ENCODE measurements at regions not wholly inside any gene's neighbourhood (a gene's known extent, or its start where the extent isn't known, plus 50 kb on each side); places are given as distances from the start of the nearest gene placed in this dataset.
"Not testable (repeated sequence)": the region's sequence is repeated elsewhere in the genome, so short reads cannot be mapped to it uniquely, and the experiment has no call there.

DNA sequence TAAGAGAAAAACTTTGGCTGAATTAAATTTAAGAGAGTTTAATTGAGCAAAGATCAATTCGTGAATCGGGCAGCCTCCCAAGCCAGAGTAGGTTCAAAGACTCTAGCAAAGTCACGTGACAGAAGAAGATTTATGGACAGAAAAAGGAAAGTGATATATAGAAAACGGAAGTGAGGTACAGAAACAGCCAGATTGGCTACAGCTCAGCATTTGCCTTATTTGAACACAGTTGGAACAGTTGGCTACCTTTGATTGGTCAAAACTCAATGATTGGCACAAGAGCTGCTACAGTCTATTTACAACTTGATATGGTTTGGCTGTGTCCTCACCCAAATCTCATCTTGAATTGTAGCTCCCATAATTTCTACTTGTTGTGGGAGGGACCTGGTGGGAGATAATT is 102.6 kb downstream of the PLG start:
- Mint-ChIP-seq H3K4me3 (no peak overlapping the region), H3K9me3 (peaks cover 9% of the 10 kb centered on the region), H3K27me3 (ENCODE audit: low read depth) (peaks cover 5% of the 10 kb centered on the region), H3K36me3 (ENCODE audit: insufficient read depth) (no peaks in the 10 kb centered on the region), H3K4me1 (ENCODE audit: low read depth) (no peaks in the 10 kb centered on the region)
- DNase-seq (no peak), ATAC-seq (no peak)

DNA sequence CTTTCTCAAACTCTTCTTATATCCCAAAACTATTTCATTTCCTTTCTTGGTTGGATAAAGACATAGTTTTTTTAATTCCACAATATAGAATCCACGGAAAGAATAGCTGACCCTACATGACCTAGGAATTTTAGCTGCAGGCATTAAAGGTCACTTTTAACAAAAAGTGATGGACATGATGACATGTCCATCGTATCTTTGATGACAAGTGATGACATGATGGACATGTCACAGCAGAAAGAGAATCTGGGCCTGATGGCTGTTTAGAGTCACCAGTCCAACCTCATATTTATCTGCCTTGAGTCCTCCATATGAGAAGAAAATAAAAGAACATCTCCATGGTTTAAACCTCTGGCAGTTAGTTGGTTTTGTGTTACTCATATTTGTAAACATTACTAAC is 106.2 kb downstream of the PLG start:
- DNase-seq (no peak), ATAC-seq (no peak)
- Mint-ChIP-seq H3K4me1 (ENCODE audit: low read depth) (no peaks in the 10 kb centered on the region), H3K9me3 (peaks cover 6% of the 10 kb centered on the region), H3K36me3 (ENCODE audit: insufficient read depth) (no peaks in the 10 kb centered on the region), H3K27me3 (ENCODE audit: low read depth) (peaks cover 2% of the 10 kb centered on the region), H3K4me3 (no peak overlapping the region)

DNA sequence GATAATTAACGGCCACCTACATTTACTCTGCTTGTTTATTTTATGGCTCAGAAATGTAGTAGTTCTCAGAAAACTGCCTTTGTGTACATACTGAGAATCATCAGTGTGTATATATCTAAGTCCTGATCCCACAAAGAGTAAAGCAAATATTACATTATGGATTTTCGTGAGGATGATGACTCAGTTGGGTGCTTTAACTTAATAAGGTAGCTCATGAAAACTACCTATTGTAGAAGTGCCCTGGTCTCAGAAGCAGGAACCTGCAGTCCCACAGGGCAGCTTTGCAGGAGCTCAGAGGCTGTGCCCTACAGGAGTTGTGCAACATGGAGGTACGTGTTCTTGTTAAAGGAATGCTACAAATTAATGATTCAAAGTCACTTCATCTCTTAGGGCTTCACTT is 108.2 kb downstream of the PLG start:
- H3K9me3 Mint-ChIP-seq, result peaks cover 6% of the 10 kb centered on the region
- DNase-seq, result no peak
- H3K4me3 Mint-ChIP-seq, result no peak overlapping the region
- ATAC-seq, result no peak
- peaks cover 2% of the 10 kb centered on the region for H3K27me3 Mint-ChIP-seq (ENCODE audit: low read depth)
- H3K4me1 Mint-ChIP-seq (ENCODE audit: low read depth), result no peaks in the 10 kb centered on the region
- H3K36me3 Mint-ChIP-seq (ENCODE audit: insufficient read depth), result no peaks in the 10 kb centered on the region

GRCh38 chr6:160812097-160812496 is 110.1 kb downstream of the PLG start:
- Mint-ChIP-seq H3K9me3 (no peaks in the 10 kb centered on the region), H3K27me3 (ENCODE audit: low read depth) (peaks cover 4% of the 10 kb centered on the region), H3K36me3 (ENCODE audit: insufficient read depth) (no peaks in the 10 kb centered on the region), H3K4me1 (ENCODE audit: low read depth) (no peaks in the 10 kb centered on the region), H3K4me3 (no peak overlapping the region)
- no peak for DNase-seq
- ATAC-seq, result no peak

DNA sequence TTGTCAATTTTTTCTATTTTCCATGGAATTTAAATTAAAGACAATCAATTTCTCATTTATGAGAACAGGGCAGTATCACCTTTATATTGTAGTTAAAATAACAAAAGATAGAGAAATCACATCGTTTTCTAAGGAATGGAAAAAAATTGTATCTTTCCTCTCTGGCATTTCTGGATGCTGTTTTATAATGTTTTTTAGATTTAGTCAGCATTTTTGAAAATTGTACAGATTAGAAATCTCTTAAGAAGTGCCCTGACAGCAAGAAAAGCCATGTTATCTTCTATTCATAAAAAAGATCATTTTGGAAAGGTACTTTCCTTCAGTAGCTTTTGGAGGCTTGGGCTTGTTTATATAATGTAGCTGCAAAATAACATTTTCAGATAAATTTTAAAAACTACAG is 116.9 kb downstream of the PLG start:
- ATAC-seq (no peak), DNase-seq (no peak)
- Mint-ChIP-seq H3K4me1 (ENCODE audit: low read depth) (no peaks in the 10 kb centered on the region), H3K9me3 (peaks cover 9% of the 10 kb centered on the region), H3K36me3 (ENCODE audit: insufficient read depth) (no peaks in the 10 kb centered on the region), H3K27me3 (ENCODE audit: low read depth) (peaks cover 5% of the 10 kb centered on the region), H3K4me3 (no peak overlapping the region)

GRCh38 chr6:160820661-160821060 is 118.6 kb downstream of the PLG start:
- not testable (repeated sequence) for H3K4me3 Mint-ChIP-seq; DNase-seq; H3K36me3 Mint-ChIP-seq (ENCODE audit: insufficient read depth); H3K4me1 Mint-ChIP-seq (ENCODE audit: low read depth); ATAC-seq; H3K27me3 Mint-ChIP-seq (ENCODE audit: low read depth); H3K9me3 Mint-ChIP-seq

- Mint-ChIP-seq H3K4me3 (no peak overlapping the region), H3K27me3 (ENCODE audit: low read depth) (peaks cover under 1% of the 10 kb centered on the region), H3K9me3 (no peaks in the 10 kb centered on the region), H3K4me1 (ENCODE audit: low read depth) (no peaks in the 10 kb centered on the region), H3K36me3 (ENCODE audit: insufficient read depth) (no peaks in the 10 kb centered on the region)
- ATAC-seq (no peak), DNase-seq (no peak)
Observed at GRCh38 chr6:160831739-160832138, 129.7 kb downstream of the PLG start.

- no peaks in the 10 kb centered on the region for H3K4me1 Mint-ChIP-seq (ENCODE audit: low read depth)
- no peaks in the 10 kb centered on the region for H3K36me3 Mint-ChIP-seq (ENCODE audit: insufficient read depth)
- ATAC-seq (no peak), DNase-seq (no peak)
- H3K27me3 Mint-ChIP-seq (ENCODE audit: low read depth), result peaks cover 2% of the 10 kb centered on the region
- no peaks in the 10 kb centered on the region for H3K9me3 Mint-ChIP-seq
- H3K4me3 Mint-ChIP-seq, result no peak overlapping the region
Observed at GRCh38 chr6:160832422-160832821, 130.4 kb downstream of the PLG start.

DNA sequence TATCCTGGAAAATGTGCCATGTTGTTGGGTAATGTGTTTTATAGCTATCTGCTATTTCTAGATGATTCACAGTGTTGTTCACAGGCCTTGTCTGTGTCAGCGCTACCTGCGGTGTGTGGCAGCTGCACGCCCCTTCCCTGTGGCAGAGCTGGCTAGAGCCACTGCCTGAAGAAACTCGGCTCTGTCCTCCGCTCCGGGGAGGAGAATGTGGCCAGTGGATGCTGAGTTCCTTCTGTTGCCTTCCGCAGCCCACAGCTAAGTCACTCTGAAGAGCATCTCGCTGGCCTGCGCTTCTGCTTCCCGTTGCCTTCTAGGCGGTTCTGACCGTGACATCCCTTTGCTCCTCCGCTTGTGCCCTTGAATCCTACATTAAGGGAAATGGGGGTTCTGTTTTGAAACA is 135.1 kb downstream of the PLG start:
- H3K27me3 Mint-ChIP-seq (ENCODE audit: low read depth), result peaks cover 2% of the 10 kb centered on the region
- no peak for DNase-seq
- H3K4me1 Mint-ChIP-seq (ENCODE audit: low read depth), result no peaks in the 10 kb centered on the region
- H3K4me3 Mint-ChIP-seq, result no peak overlapping the region
- H3K9me3 Mint-ChIP-seq, result no peaks in the 10 kb centered on the region
- H3K36me3 Mint-ChIP-seq (ENCODE audit: insufficient read depth), result no peaks in the 10 kb centered on the region
- no peak for ATAC-seq

DNA sequence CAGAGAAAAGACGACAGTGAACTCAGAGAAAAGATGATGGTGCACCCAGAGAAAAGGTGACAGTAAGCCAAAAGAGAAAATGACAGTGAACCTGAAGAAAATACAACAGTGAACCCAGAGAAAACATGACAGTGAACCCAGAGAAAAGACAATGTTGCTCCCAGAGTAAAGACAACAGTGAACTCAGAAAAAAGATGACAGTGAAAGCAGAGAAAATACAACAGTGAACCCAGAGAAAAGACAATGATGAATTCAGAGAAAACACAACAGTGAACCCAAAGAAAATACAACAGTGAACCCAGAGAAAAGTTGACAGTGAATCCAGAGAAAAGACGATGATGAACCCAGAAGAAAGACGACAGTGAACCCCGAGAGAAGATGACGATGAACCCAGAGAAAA is 140.5 kb upstream of the MAP3K4 start:
- no peaks in the 10 kb centered on the region for H3K9me3 Mint-ChIP-seq
- H3K4me1 Mint-ChIP-seq (ENCODE audit: low read depth), result no peaks in the 10 kb centered on the region
- no peak for ATAC-seq
- H3K27me3 Mint-ChIP-seq (ENCODE audit: low read depth), result no peaks in the 10 kb centered on the region
- H3K36me3 Mint-ChIP-seq (ENCODE audit: insufficient read depth), result no peaks in the 10 kb centered on the region
- no peak overlapping the region for H3K4me3 Mint-ChIP-seq
- no peak for DNase-seq

DNA sequence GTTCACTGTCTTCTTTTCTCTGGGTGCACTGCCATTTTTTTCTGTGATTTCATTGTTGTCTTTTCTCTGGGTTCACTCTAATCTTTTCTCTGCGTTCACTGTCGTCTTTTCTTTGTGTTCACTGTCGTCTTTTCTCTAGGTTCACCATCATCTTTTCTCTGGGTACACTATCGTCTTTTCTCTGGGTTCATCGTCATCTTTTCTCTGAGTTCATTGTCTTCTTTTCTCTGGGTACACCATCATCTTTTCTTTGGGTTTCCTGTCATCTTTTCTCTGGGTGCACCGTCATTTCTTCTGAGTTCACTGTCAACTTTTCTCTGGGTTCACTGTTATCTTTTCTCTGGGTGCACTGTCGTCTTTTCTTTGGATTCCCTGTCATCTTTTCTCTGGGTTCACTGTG is 137.6 kb upstream of the MAP3K4 start:
- Mint-ChIP-seq H3K4me3 (no peak overlapping the region), H3K27me3 (ENCODE audit: low read depth) (no peaks in the 10 kb centered on the region), H3K36me3 (ENCODE audit: insufficient read depth) (no peaks in the 10 kb centered on the region), H3K4me1 (ENCODE audit: low read depth) (no peaks in the 10 kb centered on the region), H3K9me3 (no peaks in the 10 kb centered on the region)
- DNase-seq, result no peak
- no peak for ATAC-seq

DNA sequence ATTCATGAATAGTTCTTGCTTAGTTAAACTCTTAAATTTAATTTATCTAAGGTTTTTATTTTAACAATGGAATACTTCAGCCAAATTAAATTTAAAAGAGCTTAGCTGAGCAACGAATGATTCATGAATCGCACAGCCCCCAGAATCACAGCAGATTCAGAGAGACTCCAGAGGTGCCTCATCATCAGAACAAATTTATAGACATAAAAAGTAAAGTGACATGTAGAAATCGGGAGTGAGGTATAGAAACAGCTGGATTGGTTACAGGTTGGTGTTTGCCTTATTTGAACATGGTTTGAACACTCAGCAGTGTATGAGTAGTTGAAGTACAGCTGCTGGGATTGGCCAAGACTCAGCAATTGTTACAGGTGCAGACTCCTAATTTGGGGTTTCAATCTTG is 132.7 kb upstream of the MAP3K4 start:
- H3K4me3 Mint-ChIP-seq, result no peak overlapping the region
- DNase-seq, result no peak
- no peaks in the 10 kb centered on the region for H3K27me3 Mint-ChIP-seq (ENCODE audit: low read depth)
- H3K4me1 Mint-ChIP-seq (ENCODE audit: low read depth), result no peaks in the 10 kb centered on the region
- no peaks in the 10 kb centered on the region for H3K9me3 Mint-ChIP-seq
- no peaks in the 10 kb centered on the region for H3K36me3 Mint-ChIP-seq (ENCODE audit: insufficient read depth)
- ATAC-seq, result no peak

DNA sequence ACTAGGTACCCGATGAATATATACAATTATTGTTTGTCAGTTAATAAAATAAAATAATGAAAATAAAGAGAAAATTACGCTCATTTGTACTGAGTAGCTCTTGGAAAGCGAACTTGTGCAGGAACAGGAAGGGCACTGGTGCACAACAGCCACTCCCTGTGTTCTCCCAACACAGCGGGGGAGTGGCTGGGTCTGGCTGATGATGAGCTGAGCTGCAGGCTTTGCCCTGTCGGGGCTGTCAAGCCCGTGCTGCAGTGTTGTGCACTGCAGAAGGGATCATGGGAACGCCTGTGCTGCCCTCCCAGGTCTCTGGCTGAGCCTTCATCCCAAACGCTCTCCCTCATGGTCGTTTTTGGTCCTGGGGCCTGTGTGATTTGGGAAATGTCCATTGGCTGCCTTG is 131.7 kb upstream of the MAP3K4 start:
- Mint-ChIP-seq H3K4me1 (ENCODE audit: low read depth) (no peaks in the 10 kb centered on the region), H3K27me3 (ENCODE audit: low read depth) (no peaks in the 10 kb centered on the region), H3K4me3 (no peak overlapping the region), H3K36me3 (ENCODE audit: insufficient read depth) (no peaks in the 10 kb centered on the region), H3K9me3 (no peaks in the 10 kb centered on the region)
- ATAC-seq (no peak), DNase-seq (no peak)

GRCh38 chr6:160861824-160862223 is 129.7 kb upstream of the MAP3K4 start:
- no peak for DNase-seq
- Mint-ChIP-seq H3K9me3 (no peaks in the 10 kb centered on the region), H3K4me3 (no peak overlapping the region), H3K27me3 (ENCODE audit: low read depth) (no peaks in the 10 kb centered on the region), H3K4me1 (ENCODE audit: low read depth) (no peaks in the 10 kb centered on the region), H3K36me3 (ENCODE audit: insufficient read depth) (no peaks in the 10 kb centered on the region)
- no peak for ATAC-seq

DNA sequence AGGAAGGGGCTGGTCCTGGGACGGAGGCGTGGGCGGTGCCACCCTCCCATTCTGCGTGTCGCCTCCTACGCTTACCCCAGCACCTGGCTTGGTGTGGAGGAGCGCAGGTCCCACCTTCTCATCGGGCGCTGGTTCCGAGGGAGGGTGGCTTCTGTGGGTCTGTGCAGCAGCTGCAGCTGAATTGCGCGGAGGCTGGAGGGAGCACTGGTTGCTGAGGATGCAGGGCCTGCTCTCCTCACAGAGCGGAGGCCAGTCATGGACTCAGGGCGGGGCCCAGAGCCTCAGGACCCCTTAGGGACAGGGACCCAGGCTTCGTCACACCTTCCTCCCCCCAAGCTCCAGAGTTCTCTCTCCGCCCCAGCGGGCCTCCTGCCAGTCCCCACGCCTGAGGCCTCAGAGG is 127.8 kb upstream of the MAP3K4 start:
- ATAC-seq (no peak), DNase-seq (no peak)
- Mint-ChIP-seq H3K4me1 (ENCODE audit: low read depth) (no peaks in the 10 kb centered on the region), H3K27me3 (ENCODE audit: low read depth) (no peaks in the 10 kb centered on the region), H3K4me3 (no peak overlapping the region), H3K36me3 (ENCODE audit: insufficient read depth) (no peaks in the 10 kb centered on the region), H3K9me3 (no peaks in the 10 kb centered on the region)

- Mint-ChIP-seq H3K4me1 (ENCODE audit: low read depth) (no peaks in the 10 kb centered on the region), H3K36me3 (ENCODE audit: insufficient read depth) (no peaks in the 10 kb centered on the region)
Observed at GRCh38 chr6:160871320-160871719, 120.2 kb upstream of the MAP3K4 start.

More at GRCh38 chr6:160871320-160871719, 120.2 kb upstream of the MAP3K4 start:
- H3K4me3 Mint-ChIP-seq, result no peak overlapping the region
- no peak for DNase-seq
- H3K9me3 Mint-ChIP-seq, result no peaks in the 10 kb centered on the region
- no peak for ATAC-seq
- peaks cover 10% of the 10 kb centered on the region for H3K27me3 Mint-ChIP-seq (ENCODE audit: low read depth)

Data from activated T-cell treated with anti-CD3 and anti-CD28 coated beads, Interleukin-2, amount 50 U/mL, for 4 hours (primary cell).